ENCODE measurements at regions not wholly inside any gene's neighbourhood (a gene's known extent, or its start where the extent isn't known, plus 50 kb on each side); places are given as distances from the start of the nearest gene placed in this dataset.

DNA sequence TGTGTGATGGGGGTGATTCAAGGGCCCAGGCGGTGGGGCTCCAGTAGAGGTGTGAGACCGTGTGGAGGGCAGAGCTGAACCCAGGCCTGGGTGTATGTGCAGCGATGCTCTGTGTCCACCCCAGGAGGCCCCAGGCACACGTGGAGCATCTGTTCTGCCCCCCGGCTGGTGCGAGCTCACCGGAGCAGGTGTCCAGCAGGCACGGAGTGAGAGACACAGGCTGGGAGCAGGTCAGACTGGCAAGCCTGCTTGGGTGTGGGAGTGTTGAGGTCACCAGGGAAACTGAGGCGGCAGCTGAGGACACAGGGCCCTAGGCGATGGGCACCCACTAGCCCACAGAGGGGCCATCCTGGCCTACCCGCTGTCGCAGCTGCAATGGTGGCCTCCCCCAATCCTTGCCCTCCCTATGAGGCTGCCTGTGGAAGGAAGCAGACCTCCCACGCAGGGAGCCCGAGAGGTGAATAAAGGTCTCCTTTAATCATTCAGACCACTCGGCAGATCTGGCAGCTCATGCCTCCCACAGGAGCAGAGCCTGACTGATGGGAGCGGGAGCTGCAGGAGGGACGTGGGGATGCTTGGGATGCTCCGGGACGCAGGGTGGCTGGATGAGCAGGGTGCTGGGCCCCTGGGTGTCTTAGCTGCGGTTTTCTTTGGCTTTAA lies 1165.1 kb downstream of the BRD1 start:
- TF ChIP-seq RFX5 (IDR thresholded peaks at IDR 0.05; ENCODE audit: low read depth, low read length) (no peak), NFE2L2 (IDR thresholded peaks at IDR 0.05; ENCODE audit: low read depth, low read length) (no peak), POLR2A (IDR thresholded peaks at IDR 0.05; ENCODE audit: low read depth, low read length) (no peak), CTCF (conservative IDR thresholded peaks at IDR 0.05; ENCODE audit: low read depth, low read length) (no peak), CEBPB (IDR thresholded peaks at IDR 0.05; ENCODE audit: low read depth, low read length) (no peak), RCOR1 (IDR thresholded peaks at IDR 0.05; ENCODE audit: insufficient replicate concordance, low read length) (no peak), SMC3 (IDR thresholded peaks at IDR 0.05; ENCODE audit: low read depth, low read length) (no peak), RAD21 (IDR thresholded peaks at IDR 0.05; ENCODE audit: low read length) (no peak), MAFK (IDR thresholded peaks at IDR 0.05; ENCODE audit: low read depth, low read length) (no peak), MAZ (IDR thresholded peaks at IDR 0.05; ENCODE audit: borderline replicate concordance, low read depth, low read length) (no peak), MXI1 (IDR thresholded peaks at IDR 0.05; ENCODE audit: borderline replicate concordance, low read depth, low read length) (no peak), FOS (IDR thresholded peaks at IDR 0.05; ENCODE audit: low read depth, low read length) (no peak)
- TF ChIP-seq, protein P1, sequence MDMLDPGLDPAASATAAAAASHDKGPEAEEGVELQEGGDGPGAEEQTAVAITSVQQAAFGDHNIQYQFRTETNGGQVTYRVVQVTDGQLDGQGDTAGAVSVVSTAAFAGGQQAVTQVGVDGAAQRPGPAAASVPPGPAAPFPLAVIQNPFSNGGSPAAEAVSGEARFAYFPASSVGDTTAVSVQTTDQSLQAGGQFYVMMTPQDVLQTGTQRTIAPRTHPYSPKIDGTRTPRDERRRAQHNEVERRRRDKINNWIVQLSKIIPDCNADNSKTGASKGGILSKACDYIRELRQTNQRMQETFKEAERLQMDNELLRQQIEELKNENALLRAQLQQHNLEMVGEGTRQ (IDR thresholded peaks at IDR 0.05; ENCODE audit: low read depth, low read length): no peak
- TF ChIP-seq, protein P2, sequence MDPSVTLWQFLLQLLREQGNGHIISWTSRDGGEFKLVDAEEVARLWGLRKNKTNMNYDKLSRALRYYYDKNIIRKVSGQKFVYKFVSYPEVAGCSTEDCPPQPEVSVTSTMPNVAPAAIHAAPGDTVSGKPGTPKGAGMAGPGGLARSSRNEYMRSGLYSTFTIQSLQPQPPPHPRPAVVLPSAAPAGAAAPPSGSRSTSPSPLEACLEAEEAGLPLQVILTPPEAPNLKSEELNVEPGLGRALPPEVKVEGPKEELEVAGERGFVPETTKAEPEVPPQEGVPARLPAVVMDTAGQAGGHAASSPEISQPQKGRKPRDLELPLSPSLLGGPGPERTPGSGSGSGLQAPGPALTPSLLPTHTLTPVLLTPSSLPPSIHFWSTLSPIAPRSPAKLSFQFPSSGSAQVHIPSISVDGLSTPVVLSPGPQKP (IDR thresholded peaks at IDR 0.05; ENCODE audit: borderline replicate concordance, low read depth, low read length): no peak

Data from IMR-90 (cell line).